Fibroblast of villous mesenchyme (primary cell): ENCODE measurements at regions not wholly inside any gene's neighbourhood (a gene's known extent, or its start where the extent isn't known, plus 50 kb on each side); places are given as distances from the start of the nearest gene placed in this dataset.

Source experiments
- DNase-seq: peaks from one replicate; pipeline ENCODE4 v3.0.0-alpha.2; 2010; ENCODE audit warnings: low read depth
- H3K4me3 ChIP-seq: 2 replicates; pipeline ENCODE4 v1.5.1; 2011; ENCODE audit warnings: low read depth, mild to moderate bottlenecking, low read length
- TF ChIP-seq, protein P1 (sequence below): IDR thresholded peaks from 2 replicates; pipeline ENCODE4 v1.5.1; 2012; ENCODE audit warnings: low read depth, mild to moderate bottlenecking, low read length; ENCODE audit not compliant: insufficient read depth

DNA sequence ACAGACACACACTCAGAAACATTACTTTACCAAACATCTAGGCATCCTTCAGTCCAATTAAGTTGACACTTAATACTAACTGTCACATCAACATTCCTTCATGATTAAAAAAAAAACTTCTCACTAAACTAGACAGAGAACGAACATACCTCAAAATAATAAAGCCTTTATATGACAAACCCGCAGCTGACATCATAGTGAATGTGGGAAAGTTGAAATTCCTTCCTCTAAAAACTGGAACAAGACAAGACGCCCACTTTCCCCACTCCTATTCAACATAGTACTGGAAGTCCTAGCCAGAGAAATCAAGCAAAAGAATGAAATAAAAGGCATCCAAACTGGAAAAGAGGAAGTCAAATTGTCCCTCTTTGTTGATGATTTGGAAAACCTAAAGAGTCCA is 96.9 kb upstream of the PPP1R9A start:
- no peak overlapping the region for H3K4me3 ChIP-seq
- TF ChIP-seq, protein P1, sequence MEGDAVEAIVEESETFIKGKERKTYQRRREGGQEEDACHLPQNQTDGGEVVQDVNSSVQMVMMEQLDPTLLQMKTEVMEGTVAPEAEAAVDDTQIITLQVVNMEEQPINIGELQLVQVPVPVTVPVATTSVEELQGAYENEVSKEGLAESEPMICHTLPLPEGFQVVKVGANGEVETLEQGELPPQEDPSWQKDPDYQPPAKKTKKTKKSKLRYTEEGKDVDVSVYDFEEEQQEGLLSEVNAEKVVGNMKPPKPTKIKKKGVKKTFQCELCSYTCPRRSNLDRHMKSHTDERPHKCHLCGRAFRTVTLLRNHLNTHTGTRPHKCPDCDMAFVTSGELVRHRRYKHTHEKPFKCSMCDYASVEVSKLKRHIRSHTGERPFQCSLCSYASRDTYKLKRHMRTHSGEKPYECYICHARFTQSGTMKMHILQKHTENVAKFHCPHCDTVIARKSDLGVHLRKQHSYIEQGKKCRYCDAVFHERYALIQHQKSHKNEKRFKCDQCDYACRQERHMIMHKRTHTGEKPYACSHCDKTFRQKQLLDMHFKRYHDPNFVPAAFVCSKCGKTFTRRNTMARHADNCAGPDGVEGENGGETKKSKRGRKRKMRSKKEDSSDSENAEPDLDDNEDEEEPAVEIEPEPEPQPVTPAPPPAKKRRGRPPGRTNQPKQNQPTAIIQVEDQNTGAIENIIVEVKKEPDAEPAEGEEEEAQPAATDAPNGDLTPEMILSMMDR, result no peak
- DNase-seq, result no peak

GRCh38 chr7:94813917-94814316 is 93.5 kb upstream of the PPP1R9A start:
- H3K4me3 ChIP-seq, result no peak overlapping the region
- DNase-seq, result no peak
- TF ChIP-seq, protein P1, result no peak

- DNase-seq, result peak; percentile 21
- TF ChIP-seq, protein P1, result no peak
Measured at GRCh38 chr7:94823947-94824346, 83.4 kb upstream of the PPP1R9A start.

DNA sequence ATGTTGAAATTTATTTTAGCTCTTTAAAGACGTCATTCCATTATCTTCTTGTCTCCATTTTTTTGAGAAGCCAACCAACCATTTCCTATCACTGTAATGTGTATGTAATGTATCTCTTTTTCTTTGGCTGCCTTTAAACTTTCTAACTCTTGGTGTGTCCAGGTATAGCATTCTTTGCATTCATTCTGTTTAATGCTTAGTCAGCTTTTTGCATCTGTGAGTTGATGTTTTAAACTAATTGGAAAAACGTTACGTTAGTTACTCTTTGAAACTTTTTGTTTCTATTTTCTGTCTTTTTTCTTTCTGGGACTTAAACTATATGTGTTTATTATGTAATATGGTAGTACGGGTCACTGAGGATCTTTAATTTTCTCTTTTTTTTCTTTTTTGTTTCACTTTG is 77.4 kb upstream of the PPP1R9A start:
- DNase-seq, result no peak
- H3K4me3 ChIP-seq, result no peak overlapping the region
- TF ChIP-seq, protein P1, result no peak

More at GRCh38 chr7:94823947-94824346, 83.4 kb upstream of the PPP1R9A start:
- no peak overlapping the region for H3K4me3 ChIP-seq

DNA sequence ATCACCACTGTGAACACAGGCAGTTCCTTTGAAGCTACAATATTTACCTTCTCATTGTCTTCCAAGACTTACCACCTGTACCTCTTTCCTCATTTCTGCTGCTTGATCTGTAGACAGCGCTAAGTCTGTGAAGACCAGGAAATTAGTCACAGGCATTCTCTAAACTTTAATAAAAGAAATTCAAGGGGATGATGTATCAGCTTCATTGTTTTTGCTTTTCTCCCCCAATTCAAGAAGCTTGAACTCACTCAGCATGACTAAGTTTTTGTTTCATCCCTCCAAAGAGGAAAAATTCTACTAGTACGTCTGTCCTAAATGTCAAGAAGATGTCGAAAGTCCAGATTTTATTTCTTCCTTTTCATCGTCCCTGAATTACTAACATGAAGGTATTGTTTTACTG is 75.3 kb upstream of the PPP1R9A start:
- H3K4me3 ChIP-seq, result no peak overlapping the region
- TF ChIP-seq, protein P1, result no peak
- DNase-seq, result no peak

- no peak overlapping the region for H3K4me3 ChIP-seq
- TF ChIP-seq, protein P1, result no peak
- DNase-seq, result no peak
Measured at GRCh38 chr7:94834359-94834758, 73.0 kb upstream of the PPP1R9A start.

DNA sequence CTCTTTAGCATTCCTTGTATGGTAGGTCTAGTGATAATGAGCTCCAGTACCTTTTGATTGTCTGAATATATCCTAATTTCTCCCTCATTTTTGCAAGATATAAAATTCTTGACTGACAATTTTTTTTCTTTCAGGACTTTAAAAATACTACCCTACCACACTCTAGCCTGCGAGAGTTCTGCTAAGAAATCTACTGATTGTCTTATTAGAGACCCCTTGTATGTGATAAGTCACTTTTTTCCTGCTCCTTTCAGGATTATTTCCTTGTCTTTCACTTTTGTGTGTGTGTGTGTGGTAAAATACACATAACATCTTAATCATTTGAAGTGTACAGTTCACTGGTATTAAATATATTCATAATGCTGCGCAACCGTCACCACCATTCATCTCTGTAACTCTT is 68.7 kb upstream of the PPP1R9A start:
- no peak for DNase-seq
- TF ChIP-seq, protein P1, result no peak

More for the DNA sequence above, 68.7 kb upstream of the PPP1R9A start:
- no peak overlapping the region for H3K4me3 ChIP-seq
